Epithelial cell of proximal tubule (primary cell): ENCODE measurements at regions not wholly inside any gene's neighbourhood (a gene's known extent, or its start where the extent isn't known, plus 50 kb on each side); places are given as distances from the start of the nearest gene placed in this dataset.

Experiments used
- DNase-seq: peaks from one replicate; pipeline ENCODE4 v3.0.0-alpha.2; 2011; ENCODE audit warnings: low read depth
- H3K4me3 ChIP-seq: 2 replicates; pipeline ENCODE4 v1.5.1; 2011; ENCODE audit warnings: low read depth, mild to moderate bottlenecking, low read length
- TF ChIP-seq, protein P1 (sequence below): conservative IDR thresholded peaks from 2 replicates; pipeline ENCODE4 v1.5.1; 2012; ENCODE audit warnings: low read depth, mild to moderate bottlenecking, low read length

DNA sequence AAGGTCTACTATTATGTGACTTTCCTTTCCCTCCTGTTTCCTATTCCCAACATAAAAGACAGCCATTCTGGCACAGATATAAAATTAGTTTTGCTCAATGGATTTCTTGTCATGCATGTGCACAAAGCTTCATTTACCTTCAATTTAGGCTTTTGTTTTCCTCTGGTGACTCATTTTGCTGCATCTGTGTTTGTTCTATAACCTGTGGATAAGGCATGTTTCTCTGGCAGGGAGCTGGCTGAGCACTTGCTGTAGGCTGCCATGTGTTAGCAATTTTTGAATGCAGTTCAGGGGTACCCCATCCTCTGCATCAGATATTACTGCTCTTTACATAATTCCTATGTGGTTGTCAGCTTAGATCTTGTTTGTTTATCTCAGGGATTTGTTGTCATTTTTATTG lies 202.8 kb upstream of the GRID2 start:
- DNase-seq: no peak
- TF ChIP-seq, protein P1, sequence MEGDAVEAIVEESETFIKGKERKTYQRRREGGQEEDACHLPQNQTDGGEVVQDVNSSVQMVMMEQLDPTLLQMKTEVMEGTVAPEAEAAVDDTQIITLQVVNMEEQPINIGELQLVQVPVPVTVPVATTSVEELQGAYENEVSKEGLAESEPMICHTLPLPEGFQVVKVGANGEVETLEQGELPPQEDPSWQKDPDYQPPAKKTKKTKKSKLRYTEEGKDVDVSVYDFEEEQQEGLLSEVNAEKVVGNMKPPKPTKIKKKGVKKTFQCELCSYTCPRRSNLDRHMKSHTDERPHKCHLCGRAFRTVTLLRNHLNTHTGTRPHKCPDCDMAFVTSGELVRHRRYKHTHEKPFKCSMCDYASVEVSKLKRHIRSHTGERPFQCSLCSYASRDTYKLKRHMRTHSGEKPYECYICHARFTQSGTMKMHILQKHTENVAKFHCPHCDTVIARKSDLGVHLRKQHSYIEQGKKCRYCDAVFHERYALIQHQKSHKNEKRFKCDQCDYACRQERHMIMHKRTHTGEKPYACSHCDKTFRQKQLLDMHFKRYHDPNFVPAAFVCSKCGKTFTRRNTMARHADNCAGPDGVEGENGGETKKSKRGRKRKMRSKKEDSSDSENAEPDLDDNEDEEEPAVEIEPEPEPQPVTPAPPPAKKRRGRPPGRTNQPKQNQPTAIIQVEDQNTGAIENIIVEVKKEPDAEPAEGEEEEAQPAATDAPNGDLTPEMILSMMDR: no peak

DNA sequence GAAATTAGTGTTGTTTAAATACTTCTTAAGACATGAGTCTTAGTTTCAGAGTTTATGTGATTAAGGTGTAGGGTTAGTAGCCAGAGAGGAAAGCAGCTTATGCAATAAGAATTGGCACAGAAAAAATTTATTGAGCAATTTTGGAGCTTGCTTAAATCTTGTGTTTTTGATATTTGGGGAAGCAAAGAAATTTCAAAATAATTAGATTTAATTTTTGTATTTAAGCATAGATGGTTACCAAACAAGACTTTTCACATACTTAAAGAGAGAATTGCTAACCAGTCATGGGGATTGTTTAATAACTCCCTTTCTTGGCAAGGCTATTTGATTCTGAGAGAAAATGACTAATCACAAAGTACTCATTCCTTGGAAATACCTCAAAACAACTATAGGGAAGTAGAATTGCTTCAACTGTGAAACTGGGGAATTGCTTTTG lies 202.0 kb upstream of the GRID2 start:
- peak; percentile 22 for DNase-seq
- TF ChIP-seq, protein P1: no peak

More for the DNA sequence above, 202.8 kb upstream of the GRID2 start:
- H3K4me3 ChIP-seq: no peak overlapping the region

DNA sequence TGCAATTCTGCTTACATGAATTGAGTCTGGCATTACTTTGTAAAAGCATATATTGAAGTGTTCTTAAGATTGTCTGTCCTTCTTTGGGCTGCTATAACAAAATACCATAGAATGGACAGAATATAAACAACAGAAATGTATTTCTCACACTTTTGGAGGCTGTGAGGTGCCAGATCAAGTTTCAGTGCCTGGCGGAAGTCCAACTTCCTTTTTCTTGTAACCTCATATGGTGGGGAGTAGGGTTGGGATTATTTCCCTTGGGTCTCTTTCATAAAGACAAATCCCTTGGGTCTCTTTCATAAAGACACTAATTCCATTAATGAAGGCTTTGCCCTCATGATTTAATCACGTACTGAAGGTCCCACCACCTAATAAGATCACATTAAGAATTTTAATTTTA lies 199.3 kb upstream of the GRID2 start:
- no peak for DNase-seq
- TF ChIP-seq, protein P1: no peak

More for the DNA sequence above, 202.0 kb upstream of the GRID2 start:
- H3K4me3 ChIP-seq: no peak overlapping the region

GRCh38 chr4:92106816-92107215 lies 196.9 kb upstream of the GRID2 start:
- TF ChIP-seq, protein P1: no peak
- no peak for DNase-seq
- H3K4me3 ChIP-seq: no peak overlapping the region

More for the DNA sequence above, 199.3 kb upstream of the GRID2 start:
- no peak overlapping the region for H3K4me3 ChIP-seq

- DNase-seq: no peak
- no peak overlapping the region for H3K4me3 ChIP-seq
- TF ChIP-seq, protein P1: no peak
These were observed 192.3 kb upstream of the GRID2 start for GRCh38 chr4:92111493-92111892.

DNA sequence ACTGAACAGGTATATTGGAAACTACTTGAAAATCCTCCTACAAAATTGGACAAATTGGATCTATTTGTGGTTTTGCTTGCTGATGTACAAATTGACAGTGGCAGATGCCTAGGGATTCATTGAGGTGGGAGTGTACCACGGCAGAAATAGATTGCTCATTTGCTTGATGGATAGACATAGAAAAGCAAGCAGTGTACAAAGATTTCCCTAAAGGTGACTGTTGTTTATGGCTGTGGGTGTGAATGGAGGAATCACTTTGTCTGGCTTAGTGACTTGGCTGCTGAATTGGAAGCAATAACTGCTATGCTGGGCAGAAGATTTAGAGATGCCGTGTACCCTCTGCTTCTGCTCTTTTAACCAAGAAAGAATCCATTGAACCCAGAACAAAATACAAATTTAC lies 191.0 kb upstream of the GRID2 start:
- no peak overlapping the region for H3K4me3 ChIP-seq
- TF ChIP-seq, protein P1: no peak
- DNase-seq: no peak

- TF ChIP-seq, protein P1: no peak
- no peak overlapping the region for H3K4me3 ChIP-seq
- DNase-seq: no peak
These were observed 182.8 kb upstream of the GRID2 start for GRCh38 chr4:92120810-92121498.
